ENCODE measurements at regions not wholly inside any gene's neighbourhood (a gene's known extent, or its start where the extent isn't known, plus 50 kb on each side); places are given as distances from the start of the nearest gene placed in this dataset.

GRCh38 chr5:87735923-87736322, 323.2 kb upstream of the CCNH start:
- TF ChIP-seq POLR2AphosphoS5 (IDR thresholded peaks at IDR 0.05; ENCODE audit: low read depth, low read length) (no peak), CTCF (IDR thresholded peaks at IDR 0.05) (no peak)

Measured in Panc1 (cell line).